NCI-H82 treated with DMSO at 0.1 percent for 48 hours (cell line): ENCODE measurements at regions not wholly inside any gene's neighbourhood (a gene's known extent, or its start where the extent isn't known, plus 50 kb on each side); places are given as distances from the start of the nearest gene placed in this dataset.
A peak's percentile ranks its signal among the peaks of the same experiment; 100 is the strongest.

Experiments
- DNase-seq: peaks from one replicate; lab custom pipeline; 2025; ENCODE audit not compliant: unreplicated experiment; lab: John Stamatoyannopoulos, UW

DNA sequence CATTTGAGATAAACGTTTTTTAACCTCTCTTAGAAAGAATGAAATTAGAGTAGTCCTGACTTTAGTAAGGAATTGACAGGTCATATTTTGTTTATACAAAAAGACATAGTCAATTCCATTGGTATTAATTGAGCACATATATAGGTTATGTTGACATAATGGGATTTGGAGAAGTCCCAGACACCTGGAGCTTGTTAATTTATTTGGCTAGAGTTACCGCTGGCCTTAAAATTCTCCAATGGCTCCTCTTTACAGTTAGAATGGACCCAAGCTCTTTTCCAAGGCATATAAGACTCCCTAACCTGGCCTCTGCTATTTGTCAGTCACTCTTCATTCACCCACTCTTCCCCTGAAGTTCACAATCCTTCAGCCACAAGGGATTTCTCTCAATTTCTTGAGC is 221.3 kb downstream of the CBLN4 start:
- DNase-seq = no peak

DNA sequence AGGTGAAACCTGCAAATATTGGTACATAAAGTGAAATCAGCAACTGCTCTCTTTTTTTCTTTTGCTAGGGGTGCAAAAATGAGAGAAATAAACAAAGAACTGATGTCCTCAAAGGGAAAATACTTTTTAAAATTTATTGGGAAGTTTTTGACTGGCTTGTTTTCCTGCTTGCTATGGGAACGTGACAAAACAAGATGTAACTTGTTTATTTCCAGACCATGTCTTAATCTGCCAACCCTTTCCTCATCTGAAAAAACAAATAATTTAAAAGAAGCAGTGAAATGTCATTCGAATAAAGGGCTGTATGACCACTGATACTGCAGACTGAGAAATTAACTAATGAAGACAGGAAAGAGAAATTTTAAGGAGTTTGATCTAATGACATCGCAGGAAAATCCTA is 221.9 kb downstream of the CBLN4 start:
- DNase-seq = no peak

DNA sequence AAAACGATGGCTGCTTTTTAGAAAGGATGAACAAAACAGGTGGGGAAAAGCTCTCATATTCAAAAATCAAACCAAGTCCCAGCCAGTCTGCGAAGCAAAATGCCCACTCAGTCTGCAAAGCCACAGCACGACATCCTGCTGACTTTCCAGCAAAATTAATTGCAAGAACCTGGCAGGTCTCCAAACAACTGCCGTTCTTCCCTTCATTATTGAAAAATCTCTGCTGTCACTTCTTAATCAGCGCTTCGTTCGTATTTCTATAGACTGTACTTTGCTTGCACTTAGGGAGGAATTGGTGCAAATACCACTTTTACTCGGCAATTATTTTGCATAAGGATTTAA is 222.4 kb downstream of the CBLN4 start:
- DNase-seq = peak; percentile 10

DNA sequence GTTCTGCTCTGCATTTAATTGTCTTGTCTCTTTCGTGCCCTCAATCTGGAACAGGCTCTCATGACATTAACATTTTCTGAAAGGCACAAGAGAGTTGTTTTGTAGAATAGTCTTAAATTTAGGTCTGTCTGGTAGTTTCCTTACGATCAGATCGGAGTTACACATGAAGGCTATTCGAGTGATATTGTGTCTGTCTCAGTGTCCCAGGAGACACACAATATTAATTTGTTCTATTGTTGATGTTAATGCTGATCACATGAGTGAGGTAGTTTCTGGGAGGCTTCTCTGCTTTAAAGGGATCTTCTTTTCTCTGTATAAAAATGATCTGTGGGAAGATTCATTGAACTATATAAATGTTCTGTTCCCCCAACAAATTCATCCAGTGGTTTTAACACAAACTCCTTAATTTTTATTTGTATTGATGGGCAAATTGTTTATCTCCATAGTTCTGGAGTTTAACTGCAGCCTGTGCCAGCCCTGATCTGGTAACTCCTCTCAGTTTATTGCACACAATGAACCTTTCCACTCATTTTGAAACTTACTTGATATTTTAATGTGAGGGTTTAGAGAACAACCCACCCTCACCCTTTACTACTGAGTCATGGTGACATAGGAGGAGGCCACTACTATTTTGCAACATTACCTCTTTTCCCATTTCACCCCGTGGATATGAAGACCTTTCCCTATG is 223.0 kb downstream of the CBLN4 start:
- no peak for DNase-seq

DNA sequence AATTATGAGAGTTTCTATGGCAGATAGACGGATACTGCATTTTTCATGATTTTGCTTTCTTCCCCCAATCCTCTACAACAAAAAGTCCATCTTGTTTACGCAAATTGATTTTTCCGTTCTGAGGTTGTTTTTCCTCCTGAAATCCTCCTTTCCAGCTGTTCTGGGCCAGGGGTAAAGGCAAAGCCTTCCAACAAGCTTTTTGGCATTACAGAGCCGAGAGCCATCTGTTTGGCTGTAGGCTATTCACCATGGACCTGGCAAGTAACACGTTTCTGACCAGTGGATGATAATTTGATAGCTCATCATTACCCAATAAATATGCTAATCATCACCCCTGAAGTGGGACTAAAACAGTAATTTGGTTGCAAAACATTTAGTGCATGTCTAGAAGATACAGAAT is 226.5 kb downstream of the CBLN4 start:
- DNase-seq = no peak

DNA sequence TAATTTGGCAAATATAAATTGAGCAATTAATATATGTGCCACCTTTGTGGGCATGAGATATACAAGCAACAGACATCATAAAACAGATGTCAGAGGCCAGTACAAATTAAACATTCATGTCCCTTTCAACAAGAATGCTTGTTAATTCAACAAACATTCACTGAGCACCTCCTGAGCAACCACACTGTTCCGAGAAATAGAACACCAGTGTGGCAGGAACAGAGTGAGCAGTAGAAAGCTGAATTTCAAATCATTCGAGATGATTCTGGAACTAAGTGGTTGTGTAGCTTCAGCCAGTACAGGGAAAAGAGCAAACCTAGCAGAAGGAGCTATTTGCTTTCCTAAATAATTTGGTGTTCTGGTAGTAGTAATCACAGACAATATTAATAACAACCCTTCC is 227.7 kb downstream of the CBLN4 start:
- DNase-seq = no peak

DNA sequence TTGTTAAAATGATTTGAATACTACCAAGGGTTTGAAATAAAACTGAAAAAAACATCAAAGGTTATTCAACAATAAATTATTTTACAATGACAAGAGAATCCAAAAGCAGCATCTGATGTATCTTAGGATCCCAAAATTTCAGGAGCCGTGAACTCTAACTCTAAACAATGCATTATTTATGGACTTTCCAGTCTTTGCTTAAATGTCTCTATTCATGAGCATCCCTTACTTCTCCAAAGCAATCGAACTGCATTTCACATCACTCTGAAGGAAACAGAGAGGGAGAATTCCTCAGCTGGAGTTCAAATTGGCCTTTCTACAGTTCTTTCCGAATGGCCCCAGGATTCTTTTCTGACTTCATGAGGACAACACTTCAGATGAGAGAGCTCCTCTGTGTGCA is 229.1 kb downstream of the CBLN4 start:
- no peak for DNase-seq

DNA sequence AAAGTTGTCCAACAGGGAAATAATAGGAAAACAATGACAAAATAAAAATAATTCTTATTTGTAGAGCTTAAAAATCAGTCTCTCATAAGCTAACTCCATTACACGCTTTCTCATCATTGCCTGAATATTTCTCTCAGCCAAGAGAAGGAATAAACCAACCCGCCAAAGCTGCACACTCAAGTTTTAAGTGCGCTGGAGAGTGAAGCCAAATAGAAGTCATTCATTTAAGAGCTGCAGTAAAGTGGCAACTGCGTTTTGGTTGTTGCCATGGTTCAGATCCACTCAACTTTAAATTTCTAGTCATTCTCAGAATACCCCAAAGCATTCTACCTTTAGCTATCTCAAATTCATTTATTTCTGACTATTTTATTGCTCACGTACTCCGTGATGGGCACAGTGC is 230.7 kb downstream of the CBLN4 start:
- DNase-seq = no peak

DNA sequence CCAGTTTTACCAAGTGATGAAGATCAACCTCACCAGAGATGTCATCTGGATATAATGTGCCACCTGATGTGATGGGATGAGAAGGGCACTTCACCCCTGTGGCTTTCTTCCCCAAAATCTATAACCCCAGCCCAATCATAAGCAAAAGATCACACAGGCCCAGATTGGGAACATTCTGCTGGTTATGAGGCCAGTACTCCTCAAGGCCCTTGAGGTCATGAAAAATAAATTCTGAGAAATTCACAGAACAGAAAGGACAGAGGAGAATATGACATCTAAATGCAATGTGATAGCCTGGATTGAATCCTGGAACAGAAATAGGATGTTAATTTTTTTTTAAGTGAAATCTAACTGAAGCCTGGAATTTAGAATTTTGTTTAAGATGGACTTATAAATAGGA is 243.5 kb downstream of the CBLN4 start:
- DNase-seq = no peak

DNA sequence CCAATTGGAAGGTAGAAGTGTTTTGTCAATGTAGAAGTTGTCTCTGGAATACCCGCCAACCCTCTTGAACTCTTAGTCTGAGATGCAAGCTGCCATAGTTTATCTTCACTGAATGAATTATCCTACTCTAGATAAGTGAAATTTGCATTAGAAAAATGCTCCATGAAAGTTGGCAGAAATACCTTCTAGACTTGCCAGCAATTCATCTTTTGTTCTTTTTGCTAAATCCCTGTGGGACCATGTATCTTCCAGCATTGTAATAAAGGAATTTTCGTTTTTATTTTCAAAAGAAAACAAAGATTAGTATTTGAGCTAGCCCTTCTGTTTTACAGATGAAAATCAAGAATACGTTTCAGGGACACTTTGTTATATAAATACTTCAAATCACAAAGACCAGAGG is 244.2 kb downstream of the CBLN4 start:
- no peak for DNase-seq

DNA sequence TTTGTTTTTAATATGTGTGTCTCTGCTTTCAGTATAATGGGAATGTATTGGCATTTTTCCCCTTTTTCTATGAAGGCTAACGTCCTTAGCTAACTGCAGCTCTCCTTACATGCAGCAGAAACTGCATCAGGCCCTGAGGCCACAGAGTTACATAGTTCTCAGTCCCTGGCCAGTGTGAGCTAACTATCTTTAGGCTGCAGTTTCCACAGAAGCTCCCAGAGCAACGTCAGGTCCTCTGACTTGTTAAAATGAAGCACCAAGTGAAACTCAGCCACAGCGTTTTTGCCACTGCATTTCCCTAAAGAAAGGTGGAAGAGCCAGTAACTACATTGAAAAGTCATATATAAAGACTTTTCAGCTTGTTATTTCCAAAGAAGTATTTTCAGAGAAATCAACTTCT is 244.7 kb downstream of the CBLN4 start:
- no peak for DNase-seq

DNA sequence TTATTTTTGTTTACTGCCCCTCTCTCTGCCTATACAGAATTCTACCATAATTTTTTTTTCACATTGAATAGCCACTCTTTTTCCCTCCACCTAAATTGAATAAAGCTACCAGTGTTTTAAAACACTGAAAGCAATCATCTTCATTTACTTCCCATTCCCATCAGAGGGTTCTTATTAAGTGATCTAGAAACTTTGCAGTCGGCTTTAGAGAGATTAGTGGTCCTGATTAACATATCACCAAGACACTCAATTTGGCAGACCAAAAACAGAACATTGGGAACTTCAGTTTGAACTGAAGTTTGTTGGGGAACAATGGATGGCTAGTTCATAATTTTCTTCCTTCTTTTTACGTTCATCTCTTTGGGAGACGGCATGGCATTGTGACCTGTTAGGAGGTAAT is 249.5 kb downstream of the CBLN4 start:
- DNase-seq = no peak

DNA sequence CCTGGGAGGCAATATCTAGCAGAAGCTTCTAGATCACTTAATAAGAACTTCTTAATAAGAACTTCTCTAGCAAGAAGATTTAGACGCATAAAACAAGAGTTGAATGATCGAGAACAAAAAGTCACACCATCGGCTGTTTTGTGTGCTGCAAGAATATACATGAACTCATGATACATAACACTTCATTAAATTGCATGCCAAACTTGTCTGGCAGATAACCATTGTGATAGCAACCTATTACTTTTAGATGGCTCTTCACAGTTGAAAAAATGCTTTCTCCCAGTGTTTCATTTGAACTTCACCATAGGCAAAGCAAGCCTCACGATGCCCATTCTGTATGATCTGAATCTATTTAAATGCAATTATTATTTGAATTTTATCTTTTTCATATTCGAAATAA is 249.9 kb downstream of the CBLN4 start:
- DNase-seq = no peak

DNA sequence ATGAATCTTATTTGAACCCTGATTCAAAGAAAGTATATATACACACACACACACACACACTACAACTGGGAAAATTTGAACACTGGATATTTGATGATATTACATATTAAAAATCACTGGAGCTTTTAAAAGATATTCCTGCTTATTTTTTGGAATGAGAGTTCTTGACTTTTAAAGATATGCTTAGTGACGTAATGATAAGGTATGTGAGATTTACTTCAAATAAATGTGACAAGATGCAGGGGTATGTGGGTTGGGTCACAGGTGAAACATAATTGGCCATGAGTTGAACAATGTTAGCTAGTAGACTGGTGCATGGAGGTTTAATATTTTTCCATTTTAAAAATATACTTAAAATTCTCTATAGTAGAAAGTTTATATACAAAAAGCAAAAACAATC is 258.6 kb downstream of the CBLN4 start:
- DNase-seq = no peak

DNA sequence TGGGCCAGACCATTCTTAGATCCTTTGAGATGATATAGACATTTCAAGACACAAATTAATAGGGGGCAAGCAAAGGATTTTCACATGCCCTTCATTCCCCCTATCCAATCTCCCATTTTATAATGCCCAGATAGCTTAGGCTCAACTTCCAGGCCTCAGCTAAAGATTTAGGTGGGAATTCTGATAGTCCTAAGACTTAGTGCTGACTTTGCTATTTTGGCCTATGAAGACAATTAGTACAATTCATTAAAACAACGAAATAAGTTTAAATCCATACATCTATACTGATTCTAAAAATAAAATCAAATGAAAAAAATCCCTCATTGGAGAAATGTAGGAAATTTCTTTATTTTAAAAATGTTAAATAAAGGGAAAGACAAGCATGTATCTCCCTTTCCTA is 259.5 kb downstream of the CBLN4 start:
- DNase-seq = no peak

DNA sequence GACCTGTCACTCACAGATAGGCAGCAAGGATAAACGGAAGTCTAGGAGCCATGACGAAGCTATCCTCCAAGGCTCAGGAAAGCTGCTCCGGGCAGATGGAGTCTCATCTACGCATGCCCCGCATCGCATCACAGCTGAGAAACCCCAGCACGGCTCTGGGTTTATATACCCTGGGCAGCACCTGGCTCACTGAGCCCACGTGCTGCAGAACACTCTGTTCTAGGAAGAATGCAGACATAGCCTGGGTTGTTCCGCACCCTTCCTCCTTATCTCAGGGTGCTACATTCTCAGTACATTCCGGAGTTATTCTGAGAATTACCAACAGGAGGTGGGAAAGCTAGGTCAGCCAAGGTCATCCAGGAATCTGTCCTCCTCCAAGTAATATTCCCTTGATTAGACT is 260.4 kb downstream of the CBLN4 start:
- no peak for DNase-seq

DNA sequence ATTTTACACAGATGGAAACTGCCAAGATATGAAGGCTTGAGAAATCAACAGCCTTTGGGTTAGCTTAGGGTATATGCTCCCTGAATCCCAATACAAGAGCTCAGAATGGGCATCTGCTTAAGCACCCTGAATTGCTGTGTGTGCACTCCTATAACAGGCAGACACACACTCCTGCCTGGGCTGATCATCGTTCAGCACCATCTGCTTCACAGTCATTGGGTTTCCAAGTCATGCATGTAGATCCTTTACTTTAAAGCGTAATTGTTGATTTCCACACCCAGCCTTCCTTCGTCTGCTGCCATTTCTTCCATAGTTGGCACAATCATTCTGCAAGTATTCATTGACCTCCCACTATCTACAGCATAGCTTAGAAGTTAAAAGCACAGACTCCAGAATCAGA is 263.5 kb downstream of the CBLN4 start:
- DNase-seq = no peak

DNA sequence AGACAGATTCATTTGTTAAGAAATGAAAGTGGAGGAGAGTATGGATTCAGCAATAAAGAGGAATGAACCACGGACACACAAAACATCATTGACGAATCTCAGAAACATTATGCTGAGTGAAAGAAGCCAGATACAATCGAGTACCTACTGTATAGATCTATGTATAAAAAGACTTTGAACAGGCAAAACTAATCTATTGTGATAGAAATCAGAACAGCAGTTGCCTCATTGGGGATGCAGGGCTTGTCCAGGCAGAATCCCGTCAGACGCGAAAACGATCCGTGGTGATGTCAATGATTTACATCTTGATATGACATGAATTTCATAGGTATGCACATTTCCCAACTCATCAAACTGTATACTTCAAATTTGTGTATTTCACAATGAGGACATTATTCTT is 265.2 kb downstream of the CBLN4 start:
- no peak for DNase-seq

DNA sequence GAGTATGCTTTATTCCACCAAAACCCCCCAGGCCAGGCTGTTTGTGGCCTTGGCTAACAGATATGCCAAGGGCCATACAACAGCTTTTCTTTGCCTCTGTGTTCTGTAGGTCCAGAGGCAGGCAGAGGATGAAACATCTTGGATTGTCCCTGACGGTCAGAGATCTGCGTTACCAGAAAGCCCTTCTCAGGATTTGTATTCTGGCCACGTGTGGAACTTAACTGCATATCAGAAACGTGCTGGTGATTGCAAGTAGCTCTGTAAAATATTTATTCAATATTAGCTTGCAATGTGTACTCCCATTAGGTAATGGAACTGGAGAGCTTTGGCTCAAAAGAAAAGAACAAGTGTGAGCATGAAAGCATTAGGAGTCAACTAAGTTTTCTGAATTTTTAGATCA is 275.0 kb downstream of the CBLN4 start:
- DNase-seq = no peak

DNA sequence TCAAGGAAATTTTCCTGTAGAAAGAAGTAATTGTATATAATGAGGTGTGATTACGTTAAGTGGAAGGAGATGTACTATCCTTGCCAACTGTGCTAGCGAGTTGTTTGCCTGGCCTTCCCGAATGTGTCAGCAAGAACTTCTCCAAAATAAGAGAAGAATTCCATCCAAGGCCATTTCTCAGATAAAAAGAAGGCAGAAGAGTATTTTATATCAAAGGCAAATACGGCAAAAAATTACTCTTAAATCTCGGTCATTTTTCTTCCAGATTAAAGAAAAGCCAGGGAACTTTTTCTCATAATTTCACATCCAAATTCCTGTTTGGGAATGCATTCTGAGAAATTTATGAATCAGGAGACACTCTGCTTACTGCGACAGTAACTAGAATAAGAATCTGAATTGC is 290.6 kb downstream of the CBLN4 start:
- no peak for DNase-seq

DNA sequence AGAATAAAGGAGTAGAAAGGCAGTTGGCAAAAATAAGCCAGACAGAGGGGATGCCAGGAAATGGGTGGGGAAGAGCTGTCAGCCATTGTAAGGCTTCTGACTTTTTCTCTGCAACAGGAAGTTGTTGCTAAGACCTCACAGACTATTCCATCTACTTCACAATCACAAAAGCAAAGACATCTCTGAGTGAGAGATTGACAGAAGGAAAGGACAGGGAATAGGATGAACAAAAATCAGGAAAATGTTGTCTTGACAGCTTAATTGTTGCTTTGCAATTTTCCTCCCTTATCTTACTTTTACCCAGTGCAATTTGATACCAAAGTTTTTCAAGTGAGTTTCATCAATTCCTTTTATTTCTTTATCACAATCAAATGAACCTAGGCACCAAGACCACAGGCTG is 291.2 kb downstream of the CBLN4 start:
- no peak for DNase-seq

DNA sequence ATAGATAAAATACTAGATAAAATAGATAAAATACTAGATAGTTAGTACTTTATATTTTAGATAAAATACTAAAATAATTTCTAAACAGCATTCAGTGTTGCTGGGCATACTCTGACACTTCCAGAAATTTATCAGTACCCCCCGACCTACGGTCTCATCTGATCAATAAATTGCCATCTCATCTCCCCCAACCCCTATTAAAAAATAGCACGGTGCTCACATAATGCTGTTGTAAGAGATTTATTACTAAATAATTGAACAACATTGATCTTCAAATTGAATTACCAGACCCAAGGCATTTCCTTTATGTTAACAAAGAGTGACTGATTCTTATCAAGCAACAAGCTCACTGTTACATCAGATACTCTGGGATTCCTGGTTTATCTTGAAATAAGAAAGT is 300.9 kb downstream of the CBLN4 start:
- DNase-seq = no peak

DNA sequence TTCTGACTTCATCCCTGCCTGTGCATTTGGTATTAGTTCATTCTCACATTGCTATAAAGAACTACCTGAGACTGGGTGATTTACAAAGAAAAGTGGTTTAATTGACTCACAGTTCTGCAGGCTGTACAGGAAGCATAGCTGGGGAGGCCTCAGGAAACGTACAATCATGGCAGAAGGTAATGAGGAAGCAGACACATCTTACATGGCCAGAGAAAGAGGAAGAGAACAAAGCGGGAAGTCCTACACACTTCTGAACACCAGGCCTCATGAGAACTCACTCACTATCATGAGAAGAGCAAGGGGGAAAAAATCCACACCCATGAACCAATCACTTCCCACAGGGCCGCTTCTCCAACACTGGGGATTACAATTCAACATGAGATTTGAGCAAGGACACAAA is 303.9 kb downstream of the CBLN4 start:
- no peak for DNase-seq

DNA sequence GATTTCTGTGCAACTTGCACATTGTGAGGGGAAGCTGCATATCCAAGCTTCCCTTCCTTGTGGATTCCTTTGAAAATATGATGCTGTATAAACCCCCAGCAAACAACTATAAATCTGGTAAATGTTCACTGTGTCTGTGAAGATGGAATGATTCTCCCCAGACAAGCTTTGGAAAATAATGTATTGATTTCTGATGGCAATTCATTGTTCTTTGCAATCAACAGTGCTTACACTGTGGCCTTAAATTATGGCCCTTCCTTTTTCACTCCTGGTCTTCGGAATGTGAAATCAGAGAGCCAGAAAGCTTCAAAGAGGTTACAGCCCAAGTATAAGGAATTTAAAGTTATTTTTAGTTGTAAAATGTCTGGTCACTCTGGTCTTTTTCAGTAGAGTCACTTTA is 308.8 kb downstream of the CBLN4 start:
- DNase-seq = no peak
